ENCODE measurements at regions not wholly inside any gene's neighbourhood (a gene's known extent, or its start where the extent isn't known, plus 50 kb on each side); places are given as distances from the start of the nearest gene placed in this dataset.

GRCh38 chr1:91078859-91079258 is 57.0 kb upstream of the ZNF644 start:
- H3K9me3 Mint-ChIP-seq: no peaks in the 10 kb centered on the region
- no peak overlapping the region for H3K27ac Mint-ChIP-seq (ENCODE audit: unreplicated experiment)
- no peak for DNase-seq (ENCODE audit: low read depth, low spot score)
- H3K27me3 Mint-ChIP-seq (ENCODE audit: low read depth): no peaks in the 10 kb centered on the region
- peaks cover 7% of the 10 kb centered on the region for H3K4me1 Mint-ChIP-seq
- H3K4me3 Mint-ChIP-seq: no peak overlapping the region
- H3K36me3 Mint-ChIP-seq (ENCODE audit: low read depth): no peaks in the 10 kb centered on the region
- TF ChIP-seq, protein P1, sequence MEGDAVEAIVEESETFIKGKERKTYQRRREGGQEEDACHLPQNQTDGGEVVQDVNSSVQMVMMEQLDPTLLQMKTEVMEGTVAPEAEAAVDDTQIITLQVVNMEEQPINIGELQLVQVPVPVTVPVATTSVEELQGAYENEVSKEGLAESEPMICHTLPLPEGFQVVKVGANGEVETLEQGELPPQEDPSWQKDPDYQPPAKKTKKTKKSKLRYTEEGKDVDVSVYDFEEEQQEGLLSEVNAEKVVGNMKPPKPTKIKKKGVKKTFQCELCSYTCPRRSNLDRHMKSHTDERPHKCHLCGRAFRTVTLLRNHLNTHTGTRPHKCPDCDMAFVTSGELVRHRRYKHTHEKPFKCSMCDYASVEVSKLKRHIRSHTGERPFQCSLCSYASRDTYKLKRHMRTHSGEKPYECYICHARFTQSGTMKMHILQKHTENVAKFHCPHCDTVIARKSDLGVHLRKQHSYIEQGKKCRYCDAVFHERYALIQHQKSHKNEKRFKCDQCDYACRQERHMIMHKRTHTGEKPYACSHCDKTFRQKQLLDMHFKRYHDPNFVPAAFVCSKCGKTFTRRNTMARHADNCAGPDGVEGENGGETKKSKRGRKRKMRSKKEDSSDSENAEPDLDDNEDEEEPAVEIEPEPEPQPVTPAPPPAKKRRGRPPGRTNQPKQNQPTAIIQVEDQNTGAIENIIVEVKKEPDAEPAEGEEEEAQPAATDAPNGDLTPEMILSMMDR (conservative IDR thresholded peaks at IDR 0.05): no peak

DNA sequence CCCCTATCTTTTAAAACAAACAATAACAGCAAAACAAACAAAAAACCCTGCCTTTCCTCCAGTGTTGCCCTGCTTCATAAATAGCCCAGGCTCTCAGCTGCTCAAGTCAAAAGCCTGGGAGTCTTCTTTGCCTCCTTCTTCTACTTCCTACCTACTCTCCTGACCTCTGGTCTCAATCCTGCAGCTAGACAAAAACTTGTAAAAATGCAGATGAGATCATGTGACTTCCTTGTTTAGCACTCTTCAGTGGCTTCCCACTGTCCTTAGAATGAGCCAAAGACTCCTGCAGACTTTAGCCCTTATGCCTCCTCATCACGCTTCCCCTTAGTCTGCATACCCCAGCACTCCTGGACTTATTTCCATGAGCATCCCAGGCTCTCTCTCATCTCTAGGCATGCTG is 55.0 kb upstream of the ZNF644 start:
- H3K27ac Mint-ChIP-seq (ENCODE audit: unreplicated experiment): no peak overlapping the region

GRCh38 chr1:91075233-91076135 is 53.6 kb upstream of the ZNF644 start:
- H3K4me1 Mint-ChIP-seq: peaks cover 7% of the 10 kb centered on the region
- H3K27ac Mint-ChIP-seq (ENCODE audit: unreplicated experiment): no peak overlapping the region
- H3K36me3 Mint-ChIP-seq (ENCODE audit: low read depth): no peaks in the 10 kb centered on the region
- TF ChIP-seq, protein P1 (conservative IDR thresholded peaks at IDR 0.05): no peak
- no peaks in the 10 kb centered on the region for H3K27me3 Mint-ChIP-seq (ENCODE audit: low read depth)
- DNase-seq (ENCODE audit: low read depth, low spot score): no peak
- no peaks in the 10 kb centered on the region for H3K9me3 Mint-ChIP-seq
- no peak overlapping the region for H3K4me3 Mint-ChIP-seq

More for the DNA sequence above, 55.0 kb upstream of the ZNF644 start:
- no peak for DNase-seq (ENCODE audit: low read depth, low spot score)
- no peaks in the 10 kb centered on the region for H3K9me3 Mint-ChIP-seq
- peaks cover 7% of the 10 kb centered on the region for H3K4me1 Mint-ChIP-seq
- TF ChIP-seq, protein P1 (conservative IDR thresholded peaks at IDR 0.05): no peak
- H3K27me3 Mint-ChIP-seq (ENCODE audit: low read depth): no peaks in the 10 kb centered on the region
- H3K4me3 Mint-ChIP-seq: no peak overlapping the region
- H3K36me3 Mint-ChIP-seq (ENCODE audit: low read depth): no peaks in the 10 kb centered on the region

DNA sequence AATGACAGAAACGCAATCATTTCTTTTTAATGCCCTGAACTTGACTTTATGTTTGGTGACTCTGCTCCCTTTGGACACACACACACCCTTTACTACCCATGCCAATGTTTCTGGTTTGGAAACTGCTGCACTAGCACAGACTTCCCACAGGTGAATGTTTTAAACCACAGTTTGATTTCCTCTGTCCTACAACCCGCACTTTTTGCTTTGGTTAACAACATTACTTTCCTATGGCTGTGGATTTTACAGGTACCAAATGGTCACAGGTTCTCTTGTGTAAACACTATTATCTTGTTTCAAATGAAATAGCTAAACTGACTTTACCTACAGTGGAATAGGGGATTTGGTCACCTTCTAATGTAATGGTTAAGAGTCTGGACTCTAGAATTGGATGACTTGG is 51.5 kb upstream of the ZNF644 start:
- Mint-ChIP-seq H3K27me3 (ENCODE audit: low read depth) (no peaks in the 10 kb centered on the region), H3K27ac (ENCODE audit: unreplicated experiment) (no peak overlapping the region), H3K9me3 (no peaks in the 10 kb centered on the region), H3K4me3 (no peak overlapping the region), H3K36me3 (ENCODE audit: low read depth) (no peaks in the 10 kb centered on the region), H3K4me1 (peaks cover 7% of the 10 kb centered on the region)
- DNase-seq (ENCODE audit: low read depth, low spot score): no peak
- TF ChIP-seq, protein P1 (conservative IDR thresholded peaks at IDR 0.05): no peak

GRCh38 chr1:91071838-91072237 is 50.0 kb upstream of the ZNF644 start:
- no peak for DNase-seq (ENCODE audit: low read depth, low spot score)
- H3K27me3 Mint-ChIP-seq (ENCODE audit: low read depth): no peaks in the 10 kb centered on the region

More at GRCh38 chr1:91071838-91072237, 50.0 kb upstream of the ZNF644 start:
- peaks cover 2% of the 10 kb centered on the region for H3K4me1 Mint-ChIP-seq
- TF ChIP-seq, protein P1 (conservative IDR thresholded peaks at IDR 0.05): no peak
- H3K4me3 Mint-ChIP-seq: no peak overlapping the region
- H3K36me3 Mint-ChIP-seq (ENCODE audit: low read depth): no peaks in the 10 kb centered on the region
- H3K9me3 Mint-ChIP-seq: no peaks in the 10 kb centered on the region
- H3K27ac Mint-ChIP-seq (ENCODE audit: unreplicated experiment): no peak overlapping the region
